ENCODE measurements at regions not wholly inside any gene's neighbourhood (a gene's known extent, or its start where the extent isn't known, plus 50 kb on each side); places are given as distances from the start of the nearest gene placed in this dataset.

DNA sequence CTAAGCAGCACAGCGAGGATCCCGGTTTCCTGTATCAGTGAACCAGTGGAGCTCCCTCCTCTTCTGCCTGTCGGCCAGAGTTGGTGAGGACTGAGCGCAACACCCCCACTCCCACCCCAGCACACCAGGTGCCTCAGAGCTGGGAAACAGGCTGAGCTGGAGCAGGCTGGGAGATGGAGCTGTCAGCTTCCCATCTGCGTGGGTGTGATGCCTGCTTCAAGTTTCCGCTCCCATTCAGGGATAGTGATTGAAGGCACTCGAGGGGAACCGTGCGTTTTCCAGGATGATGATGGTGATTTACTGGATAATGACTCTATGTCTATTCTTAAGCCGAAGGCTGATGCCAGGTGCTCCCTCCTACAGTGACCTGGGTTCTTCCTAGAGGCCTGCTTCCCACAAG, 144.5 kb downstream of the TMEM132E start:
- TF ChIP-seq, protein P1, sequence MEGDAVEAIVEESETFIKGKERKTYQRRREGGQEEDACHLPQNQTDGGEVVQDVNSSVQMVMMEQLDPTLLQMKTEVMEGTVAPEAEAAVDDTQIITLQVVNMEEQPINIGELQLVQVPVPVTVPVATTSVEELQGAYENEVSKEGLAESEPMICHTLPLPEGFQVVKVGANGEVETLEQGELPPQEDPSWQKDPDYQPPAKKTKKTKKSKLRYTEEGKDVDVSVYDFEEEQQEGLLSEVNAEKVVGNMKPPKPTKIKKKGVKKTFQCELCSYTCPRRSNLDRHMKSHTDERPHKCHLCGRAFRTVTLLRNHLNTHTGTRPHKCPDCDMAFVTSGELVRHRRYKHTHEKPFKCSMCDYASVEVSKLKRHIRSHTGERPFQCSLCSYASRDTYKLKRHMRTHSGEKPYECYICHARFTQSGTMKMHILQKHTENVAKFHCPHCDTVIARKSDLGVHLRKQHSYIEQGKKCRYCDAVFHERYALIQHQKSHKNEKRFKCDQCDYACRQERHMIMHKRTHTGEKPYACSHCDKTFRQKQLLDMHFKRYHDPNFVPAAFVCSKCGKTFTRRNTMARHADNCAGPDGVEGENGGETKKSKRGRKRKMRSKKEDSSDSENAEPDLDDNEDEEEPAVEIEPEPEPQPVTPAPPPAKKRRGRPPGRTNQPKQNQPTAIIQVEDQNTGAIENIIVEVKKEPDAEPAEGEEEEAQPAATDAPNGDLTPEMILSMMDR (IDR thresholded peaks at IDR 0.05; ENCODE audit: insufficient read depth, low read depth, low read length), result no peak
- TF ChIP-seq EZH2 (IDR thresholded peaks at IDR 0.05; ENCODE audit: insufficient read depth, low read length), result no peak
